Loucy (cell line): ENCODE measurements at regions not wholly inside any gene's neighbourhood (a gene's known extent, or its start where the extent isn't known, plus 50 kb on each side); places are given as distances from the start of the nearest gene placed in this dataset.

Experiments used
- H2AFZ ChIP-seq: fragments of 200-600 bp; sonication (generic); 2 replicates; pipeline ENCODE4 v1.6.0; 2016; ENCODE audit warnings: antibody characterized with exemption, mild to moderate bottlenecking, low read length, moderate library complexity
- H3F3A ChIP-seq: fragments of 200-600 bp; 2 replicates; pipeline ENCODE4 v1.6.0; 2016; ENCODE audit warnings: antibody characterized with exemption, low read depth, mild to moderate bottlenecking
- H3K27me3 ChIP-seq: fragments of 200-600 bp; sonication (generic); 2 replicates; pipeline ENCODE4 v1.6.1; 2014; ENCODE audit warnings: low read length, mild to moderate bottlenecking; ENCODE audit not compliant: insufficient read depth, poor library complexity, severe bottlenecking
- H3K36me3 ChIP-seq: fragments of 200-600 bp; sonication (generic); 2 replicates; pipeline ENCODE4 v1.6.1; 2016; ENCODE audit warnings: low read length; ENCODE audit not compliant: insufficient read depth
- H3K4me1 ChIP-seq: fragments of 200-600 bp; sonication (generic); 2 replicates; pipeline ENCODE4 v1.5.1; 2014; ENCODE audit warnings: low read length, mild to moderate bottlenecking; ENCODE audit not compliant: insufficient read depth, poor library complexity, severe bottlenecking
- H3K4me2 ChIP-seq: fragments of 200-600 bp; sonication (generic); 2 replicates; pipeline ENCODE4 v1.6.0; 2014; ENCODE audit warnings: antibody characterized with exemption, low read length, low read depth, mild to moderate bottlenecking; ENCODE audit not compliant: poor library complexity, severe bottlenecking
- H3K4me3 ChIP-seq: fragments of 200-600 bp; sonication (generic); 2 replicates; pipeline ENCODE4 v1.5.1; 2014; ENCODE audit warnings: low read length, mild to moderate bottlenecking, mixed read lengths; ENCODE audit not compliant: poor library complexity, severe bottlenecking
- H3K79me2 ChIP-seq: fragments of 200-600 bp; sonication (generic); 2 replicates; pipeline ENCODE4 v1.6.1; 2014; ENCODE audit warnings: low read length; ENCODE audit not compliant: insufficient read depth
- H3K9ac ChIP-seq: fragments of 200-600 bp; sonication (generic); 2 replicates; pipeline ENCODE4 v1.6.0; 2014; ENCODE audit warnings: mild to moderate bottlenecking, low read depth, low read length, moderate library complexity; ENCODE audit not compliant: poor library complexity, severe bottlenecking
- H3K9me2 ChIP-seq: fragments of 200-600 bp; sonication (generic); replicated peaks from 2 replicates; pipeline ENCODE4 v1.6.1; 2016; ENCODE audit warnings: low read depth, low read length, mixed read lengths
- H3K9me3 ChIP-seq: fragments of 200-600 bp; sonication (generic); 2 replicates; pipeline ENCODE4 v1.6.1; 2014; ENCODE audit warnings: mild to moderate bottlenecking, antibody characterized with exemption, low read length, low read depth; ENCODE audit not compliant: insufficient read depth
- H4K20me1 ChIP-seq: fragments of 200-600 bp; sonication (generic); 2 replicates; pipeline ENCODE4 v1.6.0; 2014; ENCODE audit warnings: antibody characterized with exemption, low read length, mild to moderate bottlenecking; ENCODE audit not compliant: insufficient read depth, poor library complexity, severe bottlenecking
- CTCF ChIP-seq: fragments of 200-600 bp; sonication (generic); conservative IDR thresholded peaks from 2 replicates; pipeline ENCODE4 v1.5.1; 2014; ENCODE audit warnings: mild to moderate bottlenecking, antibody characterized with exemption, low read length
- EZH2phosphoT487 ChIP-seq: fragments of 200-600 bp; IDR thresholded peaks from 2 replicates; pipeline ENCODE4 v1.6.1; 2018; ENCODE audit warnings: antibody characterized with exemption, mild to moderate bottlenecking, moderate library complexity, borderline replicate concordance

DNA sequence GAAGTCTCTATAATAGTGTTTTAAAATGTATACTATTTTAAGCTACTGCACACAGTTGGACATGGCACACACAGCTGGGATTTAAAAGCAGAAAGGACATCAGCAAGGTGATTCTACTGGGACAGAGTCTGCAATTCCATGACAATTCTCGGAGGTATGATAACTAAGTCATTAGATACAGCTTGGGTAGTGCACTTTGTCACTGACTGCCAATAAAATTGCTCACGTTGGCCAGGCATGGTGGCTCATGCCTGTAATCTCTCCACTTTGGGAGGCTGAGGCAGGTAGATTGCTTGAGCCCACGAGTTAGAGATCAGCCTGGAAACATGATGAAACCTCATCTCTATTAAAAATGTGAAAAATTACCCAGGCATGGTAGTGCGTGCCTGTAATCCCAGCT, 134.1 kb upstream of the SATB2 start:
- no peak overlapping the region for H3K9ac ChIP-seq
- no peak overlapping the region for H3K4me2 ChIP-seq
- H3K4me1 ChIP-seq: no peaks in the 10 kb centered on the region
- H3K9me2 ChIP-seq: no peaks in the 10 kb centered on the region
- no peaks in the 10 kb centered on the region for H4K20me1 ChIP-seq
- no peak overlapping the region for H2AFZ ChIP-seq
- peaks cover 4% of the 10 kb centered on the region for H3K27me3 ChIP-seq
- H3K9me3 ChIP-seq: no peaks in the 10 kb centered on the region
- H3K36me3 ChIP-seq: no peaks in the 10 kb centered on the region
- H3K79me2 ChIP-seq: no peaks in the 10 kb centered on the region
- TF ChIP-seq CTCF: no peak
- no peak for TF ChIP-seq EZH2phosphoT487
- no peak overlapping the region for H3K4me3 ChIP-seq
- no peaks in the 10 kb centered on the region for H3F3A ChIP-seq

GRCh38 chr2:199590321-199591203, 132.8 kb upstream of the SATB2 start:
- H3K9me3 ChIP-seq: no peaks in the 10 kb centered on the region
- no peak overlapping the region for H2AFZ ChIP-seq
- no peaks in the 10 kb centered on the region for H3K36me3 ChIP-seq
- peaks cover 4% of the 10 kb centered on the region for H3K27me3 ChIP-seq
- H3K4me1 ChIP-seq: no peaks in the 10 kb centered on the region
- no peaks in the 10 kb centered on the region for H3K9me2 ChIP-seq
- no peaks in the 10 kb centered on the region for H3K79me2 ChIP-seq
- H3F3A ChIP-seq: no peaks in the 10 kb centered on the region
- TF ChIP-seq EZH2phosphoT487 (no peak), CTCF (no peak)
- H3K4me3 ChIP-seq: no peak overlapping the region
- no peak overlapping the region for H3K9ac ChIP-seq
- no peaks in the 10 kb centered on the region for H4K20me1 ChIP-seq
- no peak overlapping the region for H3K4me2 ChIP-seq

DNA sequence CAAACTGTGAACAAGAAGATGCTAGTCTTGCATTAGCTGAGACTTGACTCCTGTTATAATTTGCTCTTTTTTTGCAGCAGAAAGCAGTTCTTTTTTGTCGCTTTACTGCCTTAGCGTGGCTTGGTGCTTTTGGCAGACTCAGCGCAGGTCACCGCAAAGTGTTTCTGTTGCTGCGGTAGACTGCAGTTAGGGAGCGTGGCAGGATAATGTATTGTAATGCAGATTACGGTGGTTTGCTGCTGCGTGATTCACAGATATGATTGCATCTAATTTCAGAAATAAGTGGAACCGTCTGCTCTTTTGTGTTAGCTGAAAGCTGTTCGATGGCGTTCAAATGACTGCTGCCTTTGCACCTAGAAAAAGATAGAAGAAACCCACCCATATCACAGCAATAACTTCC, 131.6 kb upstream of the SATB2 start:
- no peak overlapping the region for H2AFZ ChIP-seq
- no peaks in the 10 kb centered on the region for H3K9me3 ChIP-seq
- TF ChIP-seq EZH2phosphoT487 (no peak), CTCF (no peak)
- no peaks in the 10 kb centered on the region for H3K79me2 ChIP-seq
- H3K9ac ChIP-seq: no peak overlapping the region
- no peaks in the 10 kb centered on the region for H3K36me3 ChIP-seq
- no peaks in the 10 kb centered on the region for H3K9me2 ChIP-seq
- peaks cover 4% of the 10 kb centered on the region for H3K27me3 ChIP-seq
- H3K4me2 ChIP-seq: no peak overlapping the region
- H3K4me3 ChIP-seq: no peak overlapping the region
- H3K4me1 ChIP-seq: no peaks in the 10 kb centered on the region
- no peaks in the 10 kb centered on the region for H3F3A ChIP-seq
- H4K20me1 ChIP-seq: no peaks in the 10 kb centered on the region
